RWPE2 (cell line): ENCODE measurements at regions not wholly inside any gene's neighbourhood (a gene's known extent, or its start where the extent isn't known, plus 50 kb on each side); places are given as distances from the start of the nearest gene placed in this dataset.

ENCODE experiments used
- ATAC-seq: fragments of 200-7000 bp; cut with Tn5 transposase; 3 replicates; pipeline ENCODE4 v1.9.1; 2021; ENCODE audit warnings: low read depth
- DNase-seq: peaks from one replicate; pipeline ENCODE4 v3.0.0-alpha.2; 2020; ENCODE audit warnings: low spot score
- H3K27ac ChIP-seq: fragments of 450-650 bp; 2 replicates; pipeline ENCODE4 v1.5.1; 2017; ENCODE audit warnings: mild to moderate bottlenecking; ENCODE audit not compliant: poor library complexity, severe bottlenecking
- H3K27me3 ChIP-seq: fragments of 250-450 bp; sonication (Bioruptor Pico); 2 replicates; pipeline ENCODE4 v1.5.1; 2021; ENCODE audit warnings: mild to moderate bottlenecking, moderate library complexity; ENCODE audit not compliant: insufficient read depth, poor library complexity, severe bottlenecking
- H3K36me3 ChIP-seq: fragments of 250-450 bp; sonication (Bioruptor Pico); 2 replicates; pipeline ENCODE4 v1.5.1; 2020; ENCODE audit warnings: low read depth, mild to moderate bottlenecking, moderate library complexity
- H3K4me1 ChIP-seq: fragments of 250-450 bp; sonication (Bioruptor Pico); 2 replicates; pipeline ENCODE4 v1.5.1; 2021; ENCODE audit warnings: mild to moderate bottlenecking, moderate library complexity; ENCODE audit not compliant: insufficient read depth, poor library complexity, severe bottlenecking
- H3K4me3 ChIP-seq: fragments of 250-450 bp; sonication (Bioruptor Pico); 2 replicates; pipeline ENCODE4 v1.5.1; 2021; ENCODE audit warnings: mild to moderate bottlenecking, moderate library complexity; ENCODE audit not compliant: severe bottlenecking
- H3K9me3 ChIP-seq: fragments of 250-450 bp; sonication (Bioruptor Pico); 2 replicates; pipeline ENCODE4 v1.5.1; 2021; ENCODE audit warnings: mild to moderate bottlenecking, moderate library complexity; ENCODE audit not compliant: severe bottlenecking
- TF ChIP-seq, protein P1 (sequence below): fragments of 450-650 bp; IDR thresholded peaks from one replicate; pipeline ENCODE4 v1.5.1; 2017; ENCODE audit warnings: mild to moderate bottlenecking, moderate library complexity; ENCODE audit not compliant: poor library complexity, severe bottlenecking

DNA sequence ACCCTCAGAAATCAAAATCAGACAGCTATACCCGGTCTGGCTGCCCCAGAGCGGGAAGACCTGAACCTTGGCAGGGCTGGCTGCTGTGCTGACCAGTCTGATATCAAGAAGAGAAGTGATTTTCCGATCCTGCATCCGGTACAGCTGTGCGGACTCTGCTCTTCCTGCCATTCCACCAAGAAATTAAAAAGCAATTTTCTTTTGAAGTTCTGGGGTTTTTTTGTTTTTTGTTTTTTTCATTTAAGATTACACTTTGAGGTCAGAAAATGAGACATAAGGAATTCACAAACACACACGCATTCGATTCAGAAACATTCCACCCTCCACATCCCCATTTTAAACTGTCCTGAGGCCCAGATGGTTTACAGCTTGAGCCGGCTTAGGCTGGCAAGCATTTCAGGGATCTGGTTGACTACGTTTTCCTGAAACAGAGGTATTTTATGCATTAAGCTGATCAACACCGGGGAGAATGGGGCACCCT is 156.5 kb downstream of the COL6A3 start:
- Histone ChIP-seq H3K27me3 (no peaks in the 10 kb centered on the region), H3K36me3 (no peaks in the 10 kb centered on the region), H3K9me3 (no peaks in the 10 kb centered on the region), H3K4me3 (no peak overlapping the region), H3K27ac (no peak overlapping the region), H3K4me1 (peaks cover 11% of the 10 kb centered on the region)
- DNase-seq: no peak
- ATAC-seq: no peak
- TF ChIP-seq, protein P1, sequence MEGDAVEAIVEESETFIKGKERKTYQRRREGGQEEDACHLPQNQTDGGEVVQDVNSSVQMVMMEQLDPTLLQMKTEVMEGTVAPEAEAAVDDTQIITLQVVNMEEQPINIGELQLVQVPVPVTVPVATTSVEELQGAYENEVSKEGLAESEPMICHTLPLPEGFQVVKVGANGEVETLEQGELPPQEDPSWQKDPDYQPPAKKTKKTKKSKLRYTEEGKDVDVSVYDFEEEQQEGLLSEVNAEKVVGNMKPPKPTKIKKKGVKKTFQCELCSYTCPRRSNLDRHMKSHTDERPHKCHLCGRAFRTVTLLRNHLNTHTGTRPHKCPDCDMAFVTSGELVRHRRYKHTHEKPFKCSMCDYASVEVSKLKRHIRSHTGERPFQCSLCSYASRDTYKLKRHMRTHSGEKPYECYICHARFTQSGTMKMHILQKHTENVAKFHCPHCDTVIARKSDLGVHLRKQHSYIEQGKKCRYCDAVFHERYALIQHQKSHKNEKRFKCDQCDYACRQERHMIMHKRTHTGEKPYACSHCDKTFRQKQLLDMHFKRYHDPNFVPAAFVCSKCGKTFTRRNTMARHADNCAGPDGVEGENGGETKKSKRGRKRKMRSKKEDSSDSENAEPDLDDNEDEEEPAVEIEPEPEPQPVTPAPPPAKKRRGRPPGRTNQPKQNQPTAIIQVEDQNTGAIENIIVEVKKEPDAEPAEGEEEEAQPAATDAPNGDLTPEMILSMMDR: no peak

DNA sequence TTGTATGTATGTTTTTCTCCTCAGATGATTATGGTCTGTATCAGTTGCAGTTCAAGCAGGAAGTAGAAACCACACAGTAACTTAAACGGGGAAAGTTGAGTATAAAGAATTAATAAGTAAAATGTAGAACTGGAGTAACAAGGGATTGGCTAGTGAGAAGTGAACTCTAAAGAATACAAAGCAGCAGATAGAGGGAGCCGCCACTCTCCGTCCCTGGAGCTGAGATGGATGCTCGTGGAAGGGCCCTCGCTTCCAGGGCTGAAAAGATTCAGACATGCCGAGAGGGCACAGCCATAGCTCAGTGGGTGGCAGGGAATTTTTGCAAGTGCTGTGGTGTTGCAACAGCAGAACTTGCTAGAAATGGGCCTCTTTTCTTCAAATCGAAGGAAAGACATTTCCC is 155.8 kb downstream of the COL6A3 start:
- Histone ChIP-seq H3K4me3 (no peak overlapping the region), H3K36me3 (no peaks in the 10 kb centered on the region), H3K27ac (no peak overlapping the region), H3K27me3 (no peaks in the 10 kb centered on the region), H3K9me3 (no peaks in the 10 kb centered on the region), H3K4me1 (peaks cover 17% of the 10 kb centered on the region)
- no peak for DNase-seq
- TF ChIP-seq, protein P1: no peak
- ATAC-seq: no peak

DNA sequence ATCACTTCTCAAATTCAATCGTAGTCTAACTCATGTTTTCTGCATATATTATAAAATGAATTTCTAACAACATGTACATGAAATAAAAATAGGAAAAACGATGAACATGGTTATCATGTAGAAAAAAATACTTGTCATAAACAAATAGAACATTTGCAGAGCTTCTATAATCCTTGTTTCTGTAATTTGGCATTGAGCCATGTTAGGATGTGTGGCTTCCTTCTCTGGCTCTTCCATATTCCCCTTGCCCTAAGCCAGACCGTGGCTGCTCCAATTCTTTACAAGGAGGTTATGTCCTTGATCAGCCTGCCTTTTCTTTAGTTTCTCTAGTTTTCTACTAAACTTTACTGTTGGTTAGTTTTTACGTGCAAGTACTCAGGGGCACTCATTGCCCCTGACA is 155.3 kb downstream of the COL6A3 start:
- H3K36me3 ChIP-seq: no peaks in the 10 kb centered on the region
- no peak overlapping the region for H3K27ac ChIP-seq
- DNase-seq (no peak), ATAC-seq (no peak)
- peaks cover 22% of the 10 kb centered on the region for H3K4me1 ChIP-seq
- H3K27me3 ChIP-seq: no peaks in the 10 kb centered on the region
- no peaks in the 10 kb centered on the region for H3K9me3 ChIP-seq
- H3K4me3 ChIP-seq: no peak overlapping the region
- TF ChIP-seq, protein P1: no peak

DNA sequence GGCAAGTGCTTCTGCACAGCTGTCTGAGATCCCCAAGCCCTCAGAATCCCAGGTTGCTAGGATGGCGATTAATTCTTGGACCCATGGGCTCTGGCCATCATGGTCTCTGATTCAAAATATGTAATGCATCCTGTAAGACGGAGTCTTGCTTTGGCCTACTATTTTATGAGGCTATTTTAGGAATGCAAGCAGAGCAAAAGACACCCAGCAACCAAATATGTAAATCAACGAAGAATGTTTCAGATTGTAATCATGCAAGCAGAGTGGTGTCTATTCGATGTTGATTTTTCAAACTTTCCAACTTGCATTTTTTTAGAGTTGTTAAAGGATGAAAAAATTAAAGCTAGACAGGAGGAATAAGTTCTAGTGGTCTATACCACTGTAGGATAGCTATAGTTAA is 154.8 kb downstream of the COL6A3 start:
- no peak for DNase-seq
- Histone ChIP-seq H3K27me3 (no peaks in the 10 kb centered on the region), H3K36me3 (no peaks in the 10 kb centered on the region), H3K27ac (no peak overlapping the region), H3K4me1 (peaks cover 28% of the 10 kb centered on the region), H3K4me3 (no peak overlapping the region), H3K9me3 (no peaks in the 10 kb centered on the region)
- TF ChIP-seq, protein P1: no peak
- no peak for ATAC-seq

DNA sequence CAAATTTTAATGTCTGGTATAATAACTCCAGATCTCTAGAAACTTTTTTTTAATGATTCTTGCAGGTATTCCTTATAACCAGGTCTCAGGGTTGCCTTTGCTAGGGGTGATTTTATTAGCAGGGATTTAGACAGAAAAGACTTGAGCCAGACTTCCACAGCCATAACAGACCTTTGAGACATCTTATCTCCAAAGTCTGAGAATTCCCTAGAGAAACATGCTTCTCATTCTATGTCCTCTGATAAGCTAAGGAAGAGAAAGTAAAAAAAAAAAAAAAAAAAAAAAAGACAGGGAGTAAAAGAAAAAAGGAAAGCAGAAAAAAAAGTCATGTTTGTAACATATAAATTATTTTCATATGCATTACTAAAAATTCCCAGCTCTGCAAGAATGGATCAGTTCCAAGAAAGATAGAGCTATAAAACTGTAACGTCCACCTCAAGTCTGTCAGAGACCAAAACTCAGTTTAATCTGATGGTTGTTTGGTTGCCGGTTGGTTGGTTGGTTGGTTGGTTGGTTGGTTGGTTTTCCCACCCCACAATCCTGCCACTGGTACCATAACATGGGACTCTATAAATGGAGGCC is 153.8 kb downstream of the COL6A3 start:
- no peak for DNase-seq
- peaks cover 29% of the 10 kb centered on the region for H3K4me1 ChIP-seq
- no peaks in the 10 kb centered on the region for H3K36me3 ChIP-seq
- TF ChIP-seq, protein P1: no peak
- H3K9me3 ChIP-seq: no peaks in the 10 kb centered on the region
- H3K27ac ChIP-seq: no peak overlapping the region
- no peak for ATAC-seq
- H3K4me3 ChIP-seq: no peak overlapping the region
- H3K27me3 ChIP-seq: no peaks in the 10 kb centered on the region
